Vagina (tissue), 2 donors: ENCODE measurements at regions not wholly inside any gene's neighbourhood (a gene's known extent, or its start where the extent isn't known, plus 50 kb on each side); places are given as distances from the start of the nearest gene placed in this dataset.
"Not testable (repeated sequence)": the region's sequence is repeated elsewhere in the genome, so short reads cannot be mapped to it uniquely, and the experiment has no call there.

Experiments used
- POLR2A ChIP-seq, 2 donors: fragments of 450-650 bp; IDR thresholded peaks; one replicate each; pipeline ENCODE4 v1.6.1; 2017; ENCODE audit warnings: antibody characterized with exemption in 2 of 2, mild to moderate bottlenecking in 2 of 2, moderate library complexity in 2 of 2
- POLR2AphosphoS5 ChIP-seq, 2 donors: sonication (generic); formaldehyde crosslinking; IDR thresholded peaks; one replicate each; pipeline ENCODE4 v1.9.0; 2017; ENCODE audit warnings: antibody characterized with exemption in 2 of 2, mild to moderate bottlenecking in 2 of 2, low read depth in 1 of 2; ENCODE audit not compliant: insufficient read depth in 1 of 2
- TF ChIP-seq, protein P1 (sequence below), 3 experiments: fragments of 450-650 bp in 2 of 3; fragments of 200-600 bp in 1 of 3; sonication (generic) in 1 of 3; IDR thresholded peaks; one replicate each; pipeline ENCODE4 v1.5.1; 2017 to 2019; ENCODE audit warnings: antibody characterized with exemption in 3 of 3, mild to moderate bottlenecking in 2 of 3, moderate library complexity in 2 of 3

DNA sequence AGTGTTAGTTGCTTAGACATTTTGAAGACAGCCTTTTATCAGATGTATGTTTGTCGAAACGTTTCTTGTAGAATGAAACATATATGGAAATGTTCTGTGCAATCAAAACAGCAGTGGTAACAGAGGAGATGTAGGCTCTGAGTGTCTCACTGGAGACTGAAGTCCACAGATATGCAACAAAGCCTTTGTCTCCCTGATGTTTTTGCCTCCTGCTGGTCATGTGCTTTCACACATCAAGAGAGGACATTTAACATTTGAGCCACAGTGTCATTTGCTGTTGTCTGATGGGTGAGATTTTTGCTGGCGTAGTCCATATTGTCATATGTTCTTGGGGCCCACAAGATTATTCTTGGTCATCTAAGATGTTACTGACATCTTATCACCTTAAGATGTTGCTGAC is 101.7 kb downstream of the POTEH start:
- TF ChIP-seq, protein P1, sequence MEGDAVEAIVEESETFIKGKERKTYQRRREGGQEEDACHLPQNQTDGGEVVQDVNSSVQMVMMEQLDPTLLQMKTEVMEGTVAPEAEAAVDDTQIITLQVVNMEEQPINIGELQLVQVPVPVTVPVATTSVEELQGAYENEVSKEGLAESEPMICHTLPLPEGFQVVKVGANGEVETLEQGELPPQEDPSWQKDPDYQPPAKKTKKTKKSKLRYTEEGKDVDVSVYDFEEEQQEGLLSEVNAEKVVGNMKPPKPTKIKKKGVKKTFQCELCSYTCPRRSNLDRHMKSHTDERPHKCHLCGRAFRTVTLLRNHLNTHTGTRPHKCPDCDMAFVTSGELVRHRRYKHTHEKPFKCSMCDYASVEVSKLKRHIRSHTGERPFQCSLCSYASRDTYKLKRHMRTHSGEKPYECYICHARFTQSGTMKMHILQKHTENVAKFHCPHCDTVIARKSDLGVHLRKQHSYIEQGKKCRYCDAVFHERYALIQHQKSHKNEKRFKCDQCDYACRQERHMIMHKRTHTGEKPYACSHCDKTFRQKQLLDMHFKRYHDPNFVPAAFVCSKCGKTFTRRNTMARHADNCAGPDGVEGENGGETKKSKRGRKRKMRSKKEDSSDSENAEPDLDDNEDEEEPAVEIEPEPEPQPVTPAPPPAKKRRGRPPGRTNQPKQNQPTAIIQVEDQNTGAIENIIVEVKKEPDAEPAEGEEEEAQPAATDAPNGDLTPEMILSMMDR (IDR thresholded peaks at IDR 0.05): not testable (repeated sequence)
- not testable (repeated sequence) for TF ChIP-seq POLR2A (IDR thresholded peaks at IDR 0.05); POLR2AphosphoS5 (IDR thresholded peaks at IDR 0.05; ENCODE audit: insufficient read depth in 1 of 2, low read depth in 1 of 2)
